GM12864 (cell line): ENCODE measurements at regions not wholly inside any gene's neighbourhood (a gene's known extent, or its start where the extent isn't known, plus 50 kb on each side); places are given as distances from the start of the nearest gene placed in this dataset.

Experiments used
- DNase-seq: peaks from one replicate; pipeline ENCODE4 v3.0.0-alpha.2; 2011; ENCODE audit warnings: low read depth
- H3K4me3 ChIP-seq: 2 replicates; pipeline ENCODE4 v1.5.1; 2011; ENCODE audit warnings: mild to moderate bottlenecking, low read depth, low read length, control low read depth
- CTCF ChIP-seq: IDR thresholded peaks from 2 replicates; pipeline ENCODE4 v1.5.1; 2011; ENCODE audit warnings: low read depth, mild to moderate bottlenecking, moderate library complexity, low read length, control low read depth, inconsistent platforms; ENCODE audit errors: missing control alignments

- no peak overlapping the region for H3K4me3 ChIP-seq
- no peak for DNase-seq
- no peak for TF ChIP-seq CTCF
Measured at GRCh38 chrX:94454159-94454558, 780.2 kb downstream of the FAM133A start.

GRCh38 chrX:94454606-94455005 lies 780.6 kb downstream of the FAM133A start:
- no peak overlapping the region for H3K4me3 ChIP-seq
- DNase-seq: no peak
- no peak for TF ChIP-seq CTCF

- no peak overlapping the region for H3K4me3 ChIP-seq
- TF ChIP-seq CTCF: no peak
- DNase-seq: no peak
Measured at GRCh38 chrX:94455782-94456181, 781.8 kb downstream of the FAM133A start.

DNA sequence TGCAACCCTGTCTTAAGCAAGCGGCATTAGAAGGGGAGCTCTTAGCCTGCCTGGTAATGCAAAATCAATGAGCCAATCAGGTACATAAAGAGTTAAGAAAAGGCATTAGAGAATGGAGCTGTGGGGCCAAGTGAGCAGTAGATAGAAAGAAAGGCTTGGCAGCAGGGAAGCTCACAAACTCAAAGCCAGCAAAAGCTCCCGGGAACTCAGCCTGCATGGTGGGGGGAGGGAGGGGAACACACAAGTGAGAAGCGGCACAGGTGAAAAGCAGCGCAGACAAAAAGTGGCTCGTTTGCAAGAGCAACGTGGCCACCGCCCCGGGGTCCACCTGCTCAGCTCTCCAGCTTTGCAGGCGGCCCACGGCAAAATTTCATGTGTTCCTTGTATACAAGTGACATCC lies 818.5 kb downstream of the FAM133A start:
- TF ChIP-seq CTCF: no peak
- H3K4me3 ChIP-seq: no peak overlapping the region
- DNase-seq: no peak

GRCh38 chrX:94493405-94493804 lies 819.4 kb downstream of the FAM133A start:
- no peak overlapping the region for H3K4me3 ChIP-seq
- DNase-seq: no peak
- TF ChIP-seq CTCF: no peak

GRCh38 chrX:94511564-94511963 lies 837.6 kb downstream of the FAM133A start:
- DNase-seq: no peak
- no peak overlapping the region for H3K4me3 ChIP-seq
- TF ChIP-seq CTCF: no peak

- no peak for DNase-seq
- no peak for TF ChIP-seq CTCF
- no peak overlapping the region for H3K4me3 ChIP-seq
Measured at GRCh38 chrX:94515009-94515408, 841.0 kb downstream of the FAM133A start.
